Fibroblast of pulmonary artery (primary cell): ENCODE measurements at regions not wholly inside any gene's neighbourhood (a gene's known extent, or its start where the extent isn't known, plus 50 kb on each side); places are given as distances from the start of the nearest gene placed in this dataset.

ENCODE experiments used
- DNase-seq: peaks from one replicate; pipeline ENCODE4 v3.0.0-alpha.2; 2010; ENCODE audit warnings: low read depth
- H3K4me3 ChIP-seq: replicated peaks from 2 replicates; pipeline ENCODE4 v1.5.1; 2011; ENCODE audit warnings: low read depth, mild to moderate bottlenecking, control low read depth, low read length, moderate library complexity
- TF ChIP-seq, protein P1 (sequence below): IDR thresholded peaks from 2 replicates; pipeline ENCODE4 v1.5.1; 2011; ENCODE audit warnings: mild to moderate bottlenecking, control low read depth, low read length, inconsistent platforms; ENCODE audit errors: missing control alignments

DNA sequence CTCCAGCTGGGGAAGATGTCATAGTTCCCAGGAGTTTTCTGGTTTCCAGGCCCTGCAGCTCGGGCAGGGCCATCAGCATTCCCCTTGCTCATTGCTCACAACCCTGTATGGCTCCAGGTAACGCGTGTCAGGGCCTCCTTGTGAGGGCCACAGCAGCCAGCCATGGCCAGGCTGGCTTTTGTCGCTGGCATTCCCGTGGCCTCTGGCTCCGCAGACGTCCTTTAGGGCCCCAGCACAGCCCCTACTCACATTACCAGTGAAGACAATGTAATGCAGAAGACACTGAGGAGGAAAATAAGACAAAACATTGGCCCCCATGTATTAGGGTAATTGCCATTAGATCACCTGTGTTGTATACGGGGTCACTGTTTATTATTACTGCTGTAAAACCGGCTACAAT, 1799.0 kb downstream of the TP53TG3F start:
- no peak overlapping the region for H3K4me3 ChIP-seq
- TF ChIP-seq, protein P1, sequence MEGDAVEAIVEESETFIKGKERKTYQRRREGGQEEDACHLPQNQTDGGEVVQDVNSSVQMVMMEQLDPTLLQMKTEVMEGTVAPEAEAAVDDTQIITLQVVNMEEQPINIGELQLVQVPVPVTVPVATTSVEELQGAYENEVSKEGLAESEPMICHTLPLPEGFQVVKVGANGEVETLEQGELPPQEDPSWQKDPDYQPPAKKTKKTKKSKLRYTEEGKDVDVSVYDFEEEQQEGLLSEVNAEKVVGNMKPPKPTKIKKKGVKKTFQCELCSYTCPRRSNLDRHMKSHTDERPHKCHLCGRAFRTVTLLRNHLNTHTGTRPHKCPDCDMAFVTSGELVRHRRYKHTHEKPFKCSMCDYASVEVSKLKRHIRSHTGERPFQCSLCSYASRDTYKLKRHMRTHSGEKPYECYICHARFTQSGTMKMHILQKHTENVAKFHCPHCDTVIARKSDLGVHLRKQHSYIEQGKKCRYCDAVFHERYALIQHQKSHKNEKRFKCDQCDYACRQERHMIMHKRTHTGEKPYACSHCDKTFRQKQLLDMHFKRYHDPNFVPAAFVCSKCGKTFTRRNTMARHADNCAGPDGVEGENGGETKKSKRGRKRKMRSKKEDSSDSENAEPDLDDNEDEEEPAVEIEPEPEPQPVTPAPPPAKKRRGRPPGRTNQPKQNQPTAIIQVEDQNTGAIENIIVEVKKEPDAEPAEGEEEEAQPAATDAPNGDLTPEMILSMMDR, result no peak
- DNase-seq, result no peak

DNA sequence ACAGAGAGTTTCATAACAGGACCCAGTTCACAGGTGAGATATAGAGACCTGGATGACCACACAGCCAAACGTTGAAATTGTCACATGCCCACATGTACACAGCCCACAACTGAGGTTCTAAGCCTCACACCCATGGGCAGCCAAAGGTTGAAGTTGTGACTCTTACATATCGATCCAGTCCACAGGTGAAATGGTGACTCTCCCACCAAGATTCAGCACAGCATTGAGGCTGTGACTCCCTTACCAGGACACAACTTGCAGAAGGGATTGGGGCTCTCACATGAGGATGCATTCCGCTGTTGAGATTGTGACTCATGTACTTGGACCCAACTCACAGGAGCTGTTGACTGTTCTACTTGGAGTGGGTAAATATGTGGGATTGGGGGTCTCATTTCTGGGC, 1836.4 kb downstream of the TP53TG3F start:
- no peak overlapping the region for H3K4me3 ChIP-seq
- TF ChIP-seq, protein P1, result no peak
- DNase-seq, result no peak

DNA sequence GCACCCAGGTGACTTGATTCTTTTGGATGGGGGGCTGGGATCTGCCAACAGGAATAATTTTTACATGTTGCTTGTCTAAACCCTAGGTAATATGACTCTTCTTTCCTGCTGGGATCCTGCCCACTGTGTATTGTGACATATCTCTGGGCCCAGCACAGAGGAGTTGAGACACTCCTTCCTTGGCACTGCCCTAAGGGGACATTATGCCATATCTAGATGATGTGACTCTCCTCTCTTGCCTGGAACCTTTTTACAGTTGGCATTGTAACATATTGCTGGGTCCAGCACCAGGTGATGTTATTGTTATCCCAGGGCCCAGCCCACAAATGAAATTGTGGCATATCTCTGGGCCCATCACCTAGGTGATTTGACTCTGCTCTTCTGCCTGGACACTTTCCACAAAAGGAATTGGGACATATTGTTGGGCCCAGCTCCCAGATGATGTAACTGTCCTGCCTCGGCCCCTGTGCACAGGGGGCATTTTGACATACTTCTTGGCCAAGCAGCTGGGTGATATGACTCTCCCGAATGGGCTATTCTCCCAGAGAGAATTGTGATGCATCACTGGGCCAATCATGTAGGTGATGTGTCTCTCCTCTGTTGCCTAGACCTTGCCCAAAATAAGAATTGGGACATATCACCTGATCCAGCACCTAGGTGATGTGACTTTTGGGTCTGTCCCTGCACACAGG, 1837.7 kb downstream of the TP53TG3F start:
- no peak overlapping the region for H3K4me3 ChIP-seq
- no peak for DNase-seq
- TF ChIP-seq, protein P1, result no peak

DNA sequence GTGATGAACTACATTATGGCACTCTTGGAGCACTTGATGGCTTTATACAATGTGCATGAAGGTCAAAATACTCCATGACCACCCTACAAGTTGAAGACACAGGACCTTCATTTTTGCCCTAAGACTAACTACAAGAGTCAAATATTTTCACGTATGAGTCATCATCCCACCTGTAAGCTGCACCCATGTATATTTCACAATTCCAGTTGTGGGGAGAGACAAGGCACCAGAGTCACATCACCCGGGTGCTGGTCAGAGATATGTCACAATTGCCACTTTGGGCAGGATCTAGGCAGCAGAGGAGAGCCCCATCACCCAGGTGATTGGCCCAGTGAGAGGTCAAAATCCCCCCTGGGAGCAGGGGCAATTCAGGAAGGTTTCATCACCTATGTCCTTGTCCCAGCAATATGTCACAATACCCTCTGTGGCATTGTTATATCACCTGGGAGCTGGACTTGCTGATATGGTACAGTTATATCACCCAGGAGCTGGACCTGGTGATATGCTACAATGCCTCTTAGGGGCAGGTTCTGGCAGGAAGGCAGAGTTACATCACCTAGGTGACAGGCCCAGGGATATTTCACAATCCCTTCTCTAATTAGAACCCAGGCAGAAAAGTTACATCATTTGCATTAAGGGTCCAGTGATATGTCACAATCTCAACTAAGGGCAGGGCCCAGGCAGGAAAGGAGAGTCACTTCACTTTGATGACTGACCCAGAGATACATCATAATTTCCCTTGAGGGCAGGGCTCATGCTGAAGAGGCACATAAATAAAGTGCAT, 1839.2 kb downstream of the TP53TG3F start:
- H3K4me3 ChIP-seq, result no peak overlapping the region
- TF ChIP-seq, protein P1, result no peak
- DNase-seq, result no peak

DNA sequence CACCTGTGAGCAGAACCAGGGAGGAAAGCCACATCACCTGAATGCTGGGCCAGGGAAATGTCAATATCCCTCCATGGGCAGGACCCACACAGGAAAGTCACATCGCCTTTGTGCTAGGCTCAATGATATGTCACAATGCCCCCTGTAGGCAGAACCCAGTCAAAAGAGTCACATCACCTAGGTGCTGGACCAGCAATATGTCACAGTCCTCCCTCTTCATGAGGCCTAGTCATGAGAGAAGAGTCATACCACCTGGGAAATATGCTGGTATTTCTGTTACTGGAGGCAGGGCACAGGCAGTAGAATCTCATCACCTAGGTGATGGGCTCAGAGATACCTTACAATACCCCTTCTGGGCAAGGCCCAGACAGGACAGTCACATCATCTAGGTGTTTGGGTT, 1843.4 kb downstream of the TP53TG3F start:
- H3K4me3 ChIP-seq, result no peak overlapping the region
- TF ChIP-seq, protein P1, result no peak
- DNase-seq, result no peak

DNA sequence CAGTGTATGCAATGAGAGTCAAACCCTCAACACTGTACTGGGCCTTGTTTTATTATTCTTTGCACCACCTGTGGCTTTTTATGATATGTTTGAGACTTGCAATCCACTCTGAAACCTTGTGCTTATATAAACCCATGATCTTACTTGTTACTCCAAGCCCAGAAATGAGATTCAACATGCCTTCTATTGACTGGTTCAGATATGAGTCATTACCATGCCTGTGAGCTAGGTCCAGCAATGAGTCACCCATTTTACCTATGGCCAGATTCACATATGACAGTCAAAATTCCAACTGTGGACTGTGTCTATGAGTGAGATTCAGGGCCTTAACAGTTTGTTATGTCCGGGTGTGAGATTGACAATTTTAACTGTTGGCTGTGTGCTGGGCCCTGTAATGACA, 1846.1 kb downstream of the TP53TG3F start:
- TF ChIP-seq, protein P1, result no peak

DNA sequence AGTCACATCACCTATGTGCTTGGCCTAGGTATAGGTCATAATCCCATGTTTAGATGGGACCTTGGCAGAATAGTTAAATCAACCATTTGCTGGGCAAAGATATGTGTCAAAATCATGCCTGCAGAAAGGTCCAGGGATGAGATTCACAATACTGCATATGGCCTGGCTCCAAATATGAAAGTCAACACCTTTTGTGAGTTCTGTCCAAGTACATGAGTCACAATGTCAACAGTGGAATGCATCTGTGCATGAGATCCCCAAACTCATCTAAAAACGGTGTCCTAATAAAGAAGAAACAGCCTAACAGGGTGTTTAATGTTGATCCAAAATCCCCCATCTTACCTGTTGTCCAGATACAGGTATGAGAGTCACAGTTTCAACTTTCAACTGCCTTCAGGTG, 1847.5 kb downstream of the TP53TG3F start:
- no peak for DNase-seq
- TF ChIP-seq, protein P1, result no peak
- no peak overlapping the region for H3K4me3 ChIP-seq

More for the DNA sequence above, 1846.1 kb downstream of the TP53TG3F start:
- DNase-seq, result no peak
- H3K4me3 ChIP-seq, result no peak overlapping the region
